ENCODE measurements at regions not wholly inside any gene's neighbourhood (a gene's known extent, or its start where the extent isn't known, plus 50 kb on each side); places are given as distances from the start of the nearest gene placed in this dataset.

DNA sequence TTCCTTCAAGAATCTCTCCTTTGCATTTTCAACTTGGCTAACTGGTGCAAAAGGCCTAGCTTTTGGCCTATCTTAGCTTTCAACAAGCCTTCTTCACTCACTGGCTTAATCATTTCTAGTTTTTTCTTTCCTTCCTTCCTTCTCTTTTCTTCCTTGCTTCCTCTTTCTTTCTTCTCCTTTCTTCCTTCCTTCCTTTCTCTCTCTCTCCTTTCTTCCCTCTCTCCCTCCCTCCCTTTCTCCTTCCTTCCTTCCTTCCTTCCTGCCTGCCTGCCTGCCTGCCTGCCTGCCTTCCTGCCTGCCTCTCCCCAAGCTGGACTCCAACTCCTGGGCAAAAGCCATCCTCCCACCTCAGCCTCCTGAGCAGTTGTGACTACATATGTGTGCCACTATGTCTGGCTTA, 176.2 kb upstream of the APCDD1 start:
- ATAC-seq (ENCODE audit: low FRiP score) = no peak

DNA sequence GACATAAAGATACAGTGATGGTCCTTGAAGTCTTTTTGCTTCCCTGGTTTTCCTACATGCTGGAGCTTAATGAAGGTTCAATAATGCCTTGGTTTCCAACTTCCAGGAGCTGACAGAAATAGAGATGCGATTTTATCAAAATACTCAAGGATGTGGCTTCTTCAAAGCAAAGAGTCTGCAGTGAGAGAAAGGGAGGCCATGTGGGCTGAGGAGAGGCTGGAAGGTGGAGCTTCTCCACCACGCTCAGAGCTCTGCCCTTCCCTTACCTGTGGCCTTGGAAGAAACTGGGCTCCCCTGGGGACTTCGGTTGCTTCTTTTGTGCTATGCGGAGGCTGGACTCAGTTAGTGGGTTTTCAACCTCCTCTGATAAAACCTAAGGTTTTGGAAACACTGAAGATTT, 175.0 kb upstream of the APCDD1 start:
- DNase-seq (ENCODE audit: low spot score) = no peak
- TF ChIP-seq, protein P1, sequence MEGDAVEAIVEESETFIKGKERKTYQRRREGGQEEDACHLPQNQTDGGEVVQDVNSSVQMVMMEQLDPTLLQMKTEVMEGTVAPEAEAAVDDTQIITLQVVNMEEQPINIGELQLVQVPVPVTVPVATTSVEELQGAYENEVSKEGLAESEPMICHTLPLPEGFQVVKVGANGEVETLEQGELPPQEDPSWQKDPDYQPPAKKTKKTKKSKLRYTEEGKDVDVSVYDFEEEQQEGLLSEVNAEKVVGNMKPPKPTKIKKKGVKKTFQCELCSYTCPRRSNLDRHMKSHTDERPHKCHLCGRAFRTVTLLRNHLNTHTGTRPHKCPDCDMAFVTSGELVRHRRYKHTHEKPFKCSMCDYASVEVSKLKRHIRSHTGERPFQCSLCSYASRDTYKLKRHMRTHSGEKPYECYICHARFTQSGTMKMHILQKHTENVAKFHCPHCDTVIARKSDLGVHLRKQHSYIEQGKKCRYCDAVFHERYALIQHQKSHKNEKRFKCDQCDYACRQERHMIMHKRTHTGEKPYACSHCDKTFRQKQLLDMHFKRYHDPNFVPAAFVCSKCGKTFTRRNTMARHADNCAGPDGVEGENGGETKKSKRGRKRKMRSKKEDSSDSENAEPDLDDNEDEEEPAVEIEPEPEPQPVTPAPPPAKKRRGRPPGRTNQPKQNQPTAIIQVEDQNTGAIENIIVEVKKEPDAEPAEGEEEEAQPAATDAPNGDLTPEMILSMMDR (IDR thresholded peaks at IDR 0.05) = no peak
- ATAC-seq (ENCODE audit: low FRiP score) = no peak

More for the DNA sequence above, 176.2 kb upstream of the APCDD1 start:
- DNase-seq (ENCODE audit: low spot score) = no peak
- TF ChIP-seq, protein P1 (IDR thresholded peaks at IDR 0.05) = no peak

DNA sequence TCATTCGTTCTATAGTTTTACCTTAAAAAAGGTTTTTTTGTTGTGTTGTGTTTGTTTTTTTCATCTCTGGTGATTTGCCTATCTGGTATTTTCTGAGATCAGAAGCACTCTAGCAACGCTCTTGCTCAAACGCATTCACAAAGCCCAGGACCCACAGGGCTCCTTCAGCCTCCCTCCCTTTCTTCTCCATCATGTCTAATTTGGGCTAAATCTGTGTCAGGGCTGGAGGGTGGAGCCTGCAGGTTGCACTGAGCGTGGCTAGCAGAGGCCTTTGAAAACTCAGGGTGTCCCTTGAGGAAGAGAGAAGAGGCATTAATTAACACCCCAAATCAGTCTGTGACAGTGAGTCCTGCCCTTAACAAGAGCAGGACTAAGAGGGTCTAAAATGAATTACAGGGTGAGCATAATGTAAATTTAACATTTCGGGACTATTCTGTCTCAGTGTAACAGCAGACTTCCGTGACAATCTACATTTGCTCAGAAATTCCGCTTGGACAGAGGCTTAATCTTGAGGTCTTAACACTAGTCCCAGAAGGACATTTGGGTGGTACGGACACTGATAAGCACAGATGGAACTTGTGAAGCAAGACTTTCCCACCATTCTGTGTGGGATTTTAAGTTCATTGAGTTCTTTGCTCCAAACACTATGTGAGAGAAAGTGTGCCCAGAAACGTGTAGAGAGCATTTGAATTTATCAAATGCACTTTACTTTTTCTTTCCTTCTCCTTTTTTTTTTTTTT, 174.4 kb upstream of the APCDD1 start:
- TF ChIP-seq, protein P1 (IDR thresholded peaks at IDR 0.05) = no peak
- DNase-seq (ENCODE audit: low spot score) (no peak), ATAC-seq (ENCODE audit: low FRiP score) (no peak)

DNA sequence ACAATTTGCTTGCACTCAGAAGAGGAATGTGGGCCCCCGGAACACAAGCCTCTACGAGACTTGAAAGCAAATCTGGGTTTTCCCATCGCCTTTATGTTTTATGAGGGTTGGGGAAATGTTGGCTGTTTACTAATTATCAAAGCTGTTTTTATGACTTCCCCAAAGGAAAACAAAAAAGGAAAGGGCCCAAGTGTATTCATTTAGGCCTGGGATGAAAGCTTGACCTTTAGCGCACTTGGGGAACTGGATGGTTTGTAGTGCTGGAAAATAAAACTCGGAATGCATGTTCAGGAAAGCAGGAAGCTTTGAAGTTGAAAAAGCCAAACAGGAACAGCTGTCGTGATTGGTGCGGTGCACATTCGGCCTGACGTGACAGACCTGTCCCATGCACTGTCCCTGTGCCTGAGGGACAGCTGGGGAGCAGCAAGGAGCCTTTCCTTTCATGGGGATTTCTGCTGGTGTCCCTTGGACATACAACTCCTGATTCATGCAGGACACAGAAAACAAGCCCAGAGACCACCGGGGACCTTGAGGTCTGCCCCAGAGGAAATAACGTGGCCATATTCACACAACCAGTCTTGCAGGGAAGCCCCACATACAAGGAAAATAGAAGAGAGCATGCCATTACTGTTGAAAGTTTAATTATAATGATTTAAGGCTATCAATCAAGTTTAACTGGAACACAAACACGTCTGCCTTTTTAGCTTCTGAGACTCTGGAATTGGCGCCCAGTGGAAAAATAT, 169.7 kb upstream of the APCDD1 start:
- TF ChIP-seq, protein P1 (IDR thresholded peaks at IDR 0.05) = no peak
- ATAC-seq (ENCODE audit: low FRiP score) = no peak

DNA sequence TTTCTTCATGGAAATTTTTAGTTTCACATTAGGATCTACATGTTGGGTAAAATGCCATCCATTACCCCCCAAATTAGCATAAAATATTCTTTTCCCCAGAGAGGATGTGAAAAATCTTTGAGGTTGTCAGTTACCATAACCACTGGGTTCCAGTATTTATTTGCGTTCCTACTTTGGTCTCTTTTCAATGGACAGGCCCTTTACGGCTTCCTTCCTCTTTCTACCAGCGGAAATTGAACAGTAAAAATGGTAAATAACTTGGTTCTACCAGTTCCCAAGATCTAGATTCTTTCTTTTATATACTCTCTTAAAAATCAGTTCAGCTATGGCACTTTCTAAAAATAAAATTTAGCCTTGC, 169.2 kb upstream of the APCDD1 start:
- TF ChIP-seq, protein P1 (IDR thresholded peaks at IDR 0.05) = no peak
- ATAC-seq (ENCODE audit: low FRiP score) (no peak), DNase-seq (ENCODE audit: low spot score) (no peak)

More for the DNA sequence above, 169.7 kb upstream of the APCDD1 start:
- no peak for DNase-seq (ENCODE audit: low spot score)

DNA sequence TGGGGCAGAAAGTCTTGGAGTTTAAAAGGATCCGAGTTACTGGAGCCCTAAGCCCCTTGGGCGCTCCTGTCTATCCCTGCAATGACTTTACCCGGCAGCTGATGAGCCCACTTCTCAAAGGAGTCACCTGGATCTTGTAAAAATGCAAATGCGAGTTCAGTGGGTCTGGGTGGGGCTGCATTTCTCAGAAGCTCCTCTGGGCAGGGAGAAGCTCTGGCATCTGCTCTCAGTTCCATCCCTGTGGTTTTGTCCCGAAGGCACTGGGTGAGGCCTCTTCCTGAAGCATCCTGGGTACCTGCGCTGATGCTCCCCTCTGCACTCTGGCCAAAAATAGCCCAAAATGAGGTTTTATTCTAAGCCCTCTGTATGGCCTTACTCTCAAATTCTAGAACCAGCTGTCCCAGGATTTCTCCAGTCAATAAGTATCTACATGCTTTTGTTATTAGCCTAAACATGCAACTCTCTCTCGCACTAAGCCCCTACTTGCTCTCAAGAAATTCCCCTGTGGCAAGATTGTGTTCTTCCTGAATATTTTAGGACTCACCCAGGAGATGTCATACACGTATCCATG, 167.8 kb upstream of the APCDD1 start:
- DNase-seq (ENCODE audit: low spot score) (no peak), ATAC-seq (ENCODE audit: low FRiP score) (no peak)
- TF ChIP-seq, protein P1 (IDR thresholded peaks at IDR 0.05) = no peak
